ENCODE measurements at regions not wholly inside any gene's neighbourhood (a gene's known extent, or its start where the extent isn't known, plus 50 kb on each side); places are given as distances from the start of the nearest gene placed in this dataset.

DNA sequence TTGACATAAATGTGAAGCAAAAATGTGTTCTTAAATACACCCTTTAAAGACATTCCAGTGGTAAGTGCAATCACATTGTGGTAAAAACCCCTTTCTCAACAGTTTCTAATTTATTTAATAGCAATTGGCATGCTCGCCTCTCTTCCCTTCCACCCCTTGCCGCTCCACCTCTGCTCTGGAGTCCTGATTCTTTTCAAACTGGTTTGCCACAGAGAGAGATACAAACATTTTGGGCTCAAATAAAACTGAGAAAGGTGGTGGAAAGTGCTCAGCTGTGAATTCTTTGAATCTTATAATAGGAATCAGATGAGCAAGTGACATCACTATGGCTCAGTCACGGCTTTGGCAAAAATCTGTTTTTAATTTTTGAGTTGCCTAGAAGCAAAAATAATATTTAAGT lies 993.9 kb downstream of the GALC start:
- TF ChIP-seq, protein P1, sequence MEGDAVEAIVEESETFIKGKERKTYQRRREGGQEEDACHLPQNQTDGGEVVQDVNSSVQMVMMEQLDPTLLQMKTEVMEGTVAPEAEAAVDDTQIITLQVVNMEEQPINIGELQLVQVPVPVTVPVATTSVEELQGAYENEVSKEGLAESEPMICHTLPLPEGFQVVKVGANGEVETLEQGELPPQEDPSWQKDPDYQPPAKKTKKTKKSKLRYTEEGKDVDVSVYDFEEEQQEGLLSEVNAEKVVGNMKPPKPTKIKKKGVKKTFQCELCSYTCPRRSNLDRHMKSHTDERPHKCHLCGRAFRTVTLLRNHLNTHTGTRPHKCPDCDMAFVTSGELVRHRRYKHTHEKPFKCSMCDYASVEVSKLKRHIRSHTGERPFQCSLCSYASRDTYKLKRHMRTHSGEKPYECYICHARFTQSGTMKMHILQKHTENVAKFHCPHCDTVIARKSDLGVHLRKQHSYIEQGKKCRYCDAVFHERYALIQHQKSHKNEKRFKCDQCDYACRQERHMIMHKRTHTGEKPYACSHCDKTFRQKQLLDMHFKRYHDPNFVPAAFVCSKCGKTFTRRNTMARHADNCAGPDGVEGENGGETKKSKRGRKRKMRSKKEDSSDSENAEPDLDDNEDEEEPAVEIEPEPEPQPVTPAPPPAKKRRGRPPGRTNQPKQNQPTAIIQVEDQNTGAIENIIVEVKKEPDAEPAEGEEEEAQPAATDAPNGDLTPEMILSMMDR (IDR thresholded peaks at IDR 0.05 in 2 of 3, conservative IDR thresholded peaks at IDR 0.05 in 1 of 3; ENCODE audit: control insufficient read depth in 2 of 3, extremely low read depth in 1 of 3, insufficient read depth in 1 of 3, low read depth in 3 of 3, low read length in 3 of 3) = no peak
- TF ChIP-seq NR2C1 (IDR thresholded peaks at IDR 0.05) (no peak), RCOR1 (conservative IDR thresholded peaks at IDR 0.05; ENCODE audit: low read depth, low read length) (no peak), POLR2A (IDR thresholded peaks at IDR 0.05; ENCODE audit: low read depth, low read length) (no peak), SIN3A (IDR thresholded peaks at IDR 0.05; ENCODE audit: low read depth, low read length) (no peak), TCF12 (IDR thresholded peaks at IDR 0.05; ENCODE audit: low read depth, low read length) (no peak), CHD4 (IDR thresholded peaks at IDR 0.05) (no peak), SMC3 (IDR thresholded peaks at IDR 0.05; ENCODE audit: borderline replicate concordance, low read length) (no peak)
- TF ChIP-seq, protein P2, sequence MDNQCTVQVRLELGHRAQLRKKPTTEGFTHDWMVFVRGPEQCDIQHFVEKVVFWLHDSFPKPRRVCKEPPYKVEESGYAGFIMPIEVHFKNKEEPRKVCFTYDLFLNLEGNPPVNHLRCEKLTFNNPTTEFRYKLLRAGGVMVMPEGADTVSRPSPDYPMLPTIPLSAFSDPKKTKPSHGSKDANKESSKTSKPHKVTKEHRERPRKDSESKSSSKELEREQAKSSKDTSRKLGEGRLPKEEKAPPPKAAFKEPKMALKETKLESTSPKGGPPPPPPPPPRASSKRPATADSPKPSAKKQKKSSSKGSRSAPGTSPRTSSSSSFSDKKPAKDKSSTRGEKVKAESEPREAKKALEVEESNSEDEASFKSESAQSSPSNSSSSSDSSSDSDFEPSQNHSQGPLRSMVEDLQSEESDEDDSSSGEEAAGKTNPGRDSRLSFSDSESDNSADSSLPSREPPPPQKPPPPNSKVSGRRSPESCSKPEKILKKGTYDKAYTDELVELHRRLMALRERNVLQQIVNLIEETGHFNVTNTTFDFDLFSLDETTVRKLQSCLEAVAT (IDR thresholded peaks at IDR 0.05) = no peak
